GM12878 (cell line): ENCODE measurements at regions not wholly inside any gene's neighbourhood (a gene's known extent, or its start where the extent isn't known, plus 50 kb on each side); places are given as distances from the start of the nearest gene placed in this dataset.

ENCODE experiments used
- ATAC-seq: fragments of 200-7000 bp; cut with Tn5 transposase; 3 replicates; pipeline ENCODE4 v1.9.1; 2020; ENCODE audit warnings: mild to moderate bottlenecking, moderate library complexity
- BruUV-seq: library from RNA; stranded (reverse); fragments of 400-500 nt; replicated peaks from 2 replicates; lab custom pipeline; 2021; lab: Mats Ljungman, UMichigan
- CTCF ChIA-PET: fragments of 300-600 bp; sonication (Branson Sonifier 250); formaldehyde crosslinking; extraction: SDS; loops from one replicate; lab custom pipeline; 2021; ENCODE audit warnings: inconsistent platforms; lab: Yijun Ruan, JAX
- POLR2A ChIA-PET: fragments of 350-600 bp; formaldehyde crosslinking; extraction: SDS; loops from one replicate; lab custom pipeline; 2021; ENCODE audit warnings: inconsistent platforms; lab: Charles Lee
- RAD21 ChIA-PET: fragments of 300-600 bp; sonication (Branson Sonifier 250); formaldehyde crosslinking; loops from one replicate; lab custom pipeline; 2023; ENCODE audit warnings: antibody characterized with exemption; ENCODE audit not compliant: unreplicated experiment; lab: Charles Lee
- SMC1A ChIA-PET: fragments of 300-600 bp; sonication (Branson Sonifier 250); formaldehyde crosslinking; loops from one replicate; lab custom pipeline; 2023; ENCODE audit not compliant: unreplicated experiment, uncharacterized antibody; lab: Charles Lee
- DNase-seq: peaks from one replicate; pipeline ENCODE4 v3.0.0-alpha.2; 2011; ENCODE audit warnings: low read depth, low spot score
- FAIRE-seq: peaks from 3 replicates; lab custom pipeline; 2011; peaks lifted over from hg19 to GRCh38; lab: Jason Lieb, UNC
- H2AFZ ChIP-seq: 2 replicates; pipeline ENCODE4 v1.6.0; 2011; ENCODE audit warnings: low read depth, low read length, control low read depth; ENCODE audit not compliant: control insufficient read depth
- H3K27ac ChIP-seq: 2 replicates; pipeline ENCODE4 v1.5.1; 2011; ENCODE audit warnings: control low read depth; ENCODE audit not compliant: control insufficient read depth, insufficient read depth
- H3K27me3 ChIP-seq, 2 experiments: replicated peaks in 1 of 2; 2 replicates each; pipeline versions ENCODE4 v1.6.0 to v1.6.1; 2011; ENCODE audit warnings: low read length in 1 of 2; ENCODE audit not compliant: control insufficient read depth in 2 of 2, insufficient read depth in 2 of 2
- H3K36me3 ChIP-seq, 2 experiments: 2 replicates each; pipeline ENCODE4 v1.5.1; 2011; ENCODE audit warnings: low read length in 1 of 2; ENCODE audit not compliant: control insufficient read depth in 2 of 2, insufficient read depth in 2 of 2
- H3K4me1 ChIP-seq: 2 replicates; pipeline ENCODE4 v1.6.1; 2011; ENCODE audit warnings: mild to moderate bottlenecking, low read length, moderate library complexity, mixed read lengths; ENCODE audit not compliant: control insufficient read depth, insufficient read depth
- H3K4me2 ChIP-seq: 2 replicates; pipeline ENCODE4 v1.6.0; 2011; ENCODE audit warnings: control low read depth; ENCODE audit not compliant: control insufficient read depth, insufficient read depth
- H3K4me3 ChIP-seq: fragments of 200-600 bp; sonication (generic); 2 replicates; pipeline ENCODE4 v1.5.1; 2016
- H3K79me2 ChIP-seq: 2 replicates; pipeline ENCODE4 v1.6.0; 2011; ENCODE audit warnings: low read length; ENCODE audit not compliant: control insufficient read depth, insufficient read depth
- H3K9ac ChIP-seq: 2 replicates; pipeline ENCODE4 v1.8.0; 2011; ENCODE audit warnings: low read length, control low read depth, mixed read lengths; ENCODE audit not compliant: control insufficient read depth, insufficient read depth
- H3K9me3 ChIP-seq: replicated peaks from 3 replicates; pipeline ENCODE4 v1.5.1; 2011; ENCODE audit warnings: mild to moderate bottlenecking, low read length; ENCODE audit not compliant: control insufficient read depth, insufficient read depth
- H4K20me1 ChIP-seq: 2 replicates; pipeline ENCODE4 v1.6.0; 2011; ENCODE audit not compliant: control insufficient read depth, insufficient read depth
- ASH2L ChIP-seq: fragments of 300-600, 200-600 bp; sonication (generic); IDR thresholded peaks from 2 replicates; pipeline ENCODE4 v1.6.1; 2017; ENCODE audit warnings: low read depth, mild to moderate bottlenecking, borderline replicate concordance
- BCL11A ChIP-seq: IDR thresholded peaks from 2 replicates; pipeline ENCODE4 v1.6.1; 2011; ENCODE audit warnings: low read depth, low read length
- BCL3 ChIP-seq: IDR thresholded peaks from 2 replicates; pipeline ENCODE4 v1.6.1; 2011; ENCODE audit warnings: borderline replicate concordance, low read depth, mild to moderate bottlenecking, moderate library complexity, low read length; ENCODE audit not compliant: insufficient read depth, poor library complexity, severe bottlenecking
- BCLAF1 ChIP-seq: fragments of 450-650 bp; IDR thresholded peaks from 2 replicates; pipeline ENCODE4 v1.6.1; 2017; ENCODE audit warnings: antibody characterized with exemption, mild to moderate bottlenecking, moderate library complexity
- HDAC2 ChIP-seq: fragments of 200-600 bp; sonication (generic); IDR thresholded peaks from 2 replicates; pipeline ENCODE4 v1.6.1; 2017
- RCOR1 ChIP-seq: conservative IDR thresholded peaks from 2 replicates; pipeline ENCODE4 v1.6.1; 2012; ENCODE audit warnings: low read depth, low read length, improper control_type of control experiment
- USF2 ChIP-seq: IDR thresholded peaks from 2 replicates; pipeline ENCODE4 v1.6.1; 2011; ENCODE audit warnings: low read depth, low read length, improper control_type of control experiment, borderline replicate concordance
- WGBS: methylation state at CpG from one replicate; pipeline ENCODE4 v1.1.6; 2016; ENCODE audit warnings: low lambda C conversion rate; ENCODE audit not compliant: insufficient replicate concordance, insufficient coverage; ENCODE audit errors: missing lambda C conversion rate; 5-methylcytosine and 5-hydroxymethylcytosine counted together
- in situ Hi-C: fragments of 300-500 bp; cut with MboI; formaldehyde crosslinking; loops from 9 replicates; pipeline ENCODE4 v1.14.3; 2018; ENCODE audit warnings: mixed read lengths
- intact Hi-C: fragments of 100-400 bp; cut with micrococcal nuclease; formaldehyde crosslinking; loops from one replicate; pipeline ENCODE4 v1.14.2; 2022; ENCODE audit not compliant: unreplicated experiment
- TF ChIP-seq, protein P1 (sequence below): fragments of 450-650 bp; IDR thresholded peaks from 2 replicates; pipeline ENCODE4 v1.6.1; 2017; ENCODE audit warnings: low read depth, mild to moderate bottlenecking, moderate library complexity

DNA sequence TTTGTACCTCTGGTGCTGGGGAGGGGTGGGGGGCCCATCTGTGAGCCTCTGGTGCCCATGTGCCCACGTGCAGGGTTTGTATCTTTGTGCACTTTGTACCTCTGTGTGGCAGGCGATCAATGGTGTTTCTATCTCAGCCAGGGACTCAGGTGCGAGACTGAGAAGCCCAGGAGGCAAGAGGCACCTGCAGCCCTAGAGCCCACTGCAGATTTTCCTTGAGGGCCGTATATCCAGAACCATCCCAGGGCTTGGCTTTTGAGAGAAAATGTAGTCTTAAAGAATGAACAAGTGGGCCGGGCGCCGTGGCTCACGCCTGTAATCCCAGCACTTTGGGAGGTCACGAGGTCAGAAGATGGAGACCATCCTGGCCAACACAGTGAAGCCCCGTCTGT is 52.2 kb upstream of the KCNMB1 start:
- ChIA-PET POLR2A (no interaction called here), CTCF (interaction anchor here (1.1 kb wide), 1 partner anchor 182 kb away, joined by 4 read pairs; no protein-coding TSS in a partner anchor), SMC1A (no interaction called here), RAD21 (interaction anchor here (0.7 kb wide), 1 partner anchor 128 kb away, joined by 4 read pairs; no protein-coding TSS in a partner anchor)
- in situ Hi-C loops: no loop called here
- intact Hi-C loops: no loop called here
- no TSS peak for BruUV-seq
- no peak overlapping the region for H3K4me3 ChIP-seq
- FAIRE-seq (no peak), ATAC-seq (no peak), DNase-seq (no peak)
- H3K4me1 ChIP-seq: no peaks in the 10 kb centered on the region
- no peak overlapping the region for H3K4me2 ChIP-seq
- H2AFZ ChIP-seq: no peak overlapping the region
- H3K27ac ChIP-seq: no peak overlapping the region
- no peak overlapping the region for H3K9ac ChIP-seq
- peaks cover 0 to 2% of the 10 kb centered on the region in 2 experiments; a peak in 2 of 4 replicates for H3K27me3 ChIP-seq
- H3K9me3 ChIP-seq: no peaks in the 10 kb centered on the region
- TF ChIP-seq HDAC2: no peak
- no peak for TF ChIP-seq RCOR1
- TF ChIP-seq BCLAF1: no peak
- TF ChIP-seq, protein P1, sequence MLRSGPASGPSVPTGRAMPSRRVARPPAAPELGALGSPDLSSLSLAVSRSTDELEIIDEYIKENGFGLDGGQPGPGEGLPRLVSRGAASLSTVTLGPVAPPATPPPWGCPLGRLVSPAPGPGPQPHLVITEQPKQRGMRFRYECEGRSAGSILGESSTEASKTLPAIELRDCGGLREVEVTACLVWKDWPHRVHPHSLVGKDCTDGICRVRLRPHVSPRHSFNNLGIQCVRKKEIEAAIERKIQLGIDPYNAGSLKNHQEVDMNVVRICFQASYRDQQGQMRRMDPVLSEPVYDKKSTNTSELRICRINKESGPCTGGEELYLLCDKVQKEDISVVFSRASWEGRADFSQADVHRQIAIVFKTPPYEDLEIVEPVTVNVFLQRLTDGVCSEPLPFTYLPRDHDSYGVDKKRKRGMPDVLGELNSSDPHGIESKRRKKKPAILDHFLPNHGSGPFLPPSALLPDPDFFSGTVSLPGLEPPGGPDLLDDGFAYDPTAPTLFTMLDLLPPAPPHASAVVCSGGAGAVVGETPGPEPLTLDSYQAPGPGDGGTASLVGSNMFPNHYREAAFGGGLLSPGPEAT: no peak
- no peak for TF ChIP-seq BCL11A
- TF ChIP-seq USF2: no peak
- no peak for TF ChIP-seq ASH2L
- no peak for TF ChIP-seq BCL3
- H3K36me3 ChIP-seq: no peaks in the 10 kb centered on the region
- WGBS: 44% methylated on average over 10 of the region's 10 CpGs
- H3K79me2 ChIP-seq: no peaks in the 10 kb centered on the region
- H4K20me1 ChIP-seq: no peaks in the 10 kb centered on the region
